ENCODE measurements at regions not wholly inside any gene's neighbourhood (a gene's known extent, or its start where the extent isn't known, plus 50 kb on each side); places are given as distances from the start of the nearest gene placed in this dataset.

GRCh38 chr5:114265432-114266060 lies 96.3 kb upstream of the KCNN2 start:
- no peak for ATAC-seq

DNA sequence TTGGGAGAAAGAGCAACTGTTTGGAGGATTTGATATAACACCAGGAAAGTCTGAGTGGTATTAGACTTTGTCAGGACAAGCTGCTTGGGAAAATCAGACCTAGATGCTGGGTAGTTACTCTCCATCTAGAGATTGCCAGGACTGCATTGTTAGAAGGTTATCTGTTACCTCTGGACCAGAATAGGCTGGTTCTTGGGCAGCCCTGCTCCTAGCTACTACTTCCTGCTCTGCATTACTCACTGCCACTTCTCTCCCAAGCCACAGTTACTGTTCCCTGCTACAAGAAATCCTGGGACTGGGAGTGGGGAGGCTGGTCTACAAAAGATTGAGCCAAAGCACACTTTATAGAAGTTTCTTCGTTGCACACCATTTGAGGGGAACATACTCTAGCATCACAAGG lies 95.5 kb upstream of the KCNN2 start:
- no peak for ATAC-seq
- no peak for DNase-seq
- Mint-ChIP-seq H3K4me3 (no peak overlapping the region), H3K4me1 (no peaks in the 10 kb centered on the region), H3K27ac (no peak overlapping the region), H3K36me3 (no peaks in the 10 kb centered on the region), H3K27me3 (no peaks in the 10 kb centered on the region), H3K9me3 (ENCODE audit: low read depth) (no peaks in the 10 kb centered on the region)
- CTCF ChIA-PET: no interaction called here

More at GRCh38 chr5:114265432-114266060, 96.3 kb upstream of the KCNN2 start:
- DNase-seq: no peak
- no peaks in the 10 kb centered on the region for H3K36me3 Mint-ChIP-seq
- CTCF ChIA-PET: no interaction called here
- H3K9me3 Mint-ChIP-seq (ENCODE audit: low read depth): no peaks in the 10 kb centered on the region
- no peak overlapping the region for H3K27ac Mint-ChIP-seq
- H3K27me3 Mint-ChIP-seq: no peaks in the 10 kb centered on the region
- no peaks in the 10 kb centered on the region for H3K4me1 Mint-ChIP-seq
- H3K4me3 Mint-ChIP-seq: no peak overlapping the region

GRCh38 chr5:114296191-114296590 lies 65.7 kb upstream of the KCNN2 start:
- no peaks in the 10 kb centered on the region for H3K27me3 Mint-ChIP-seq
- no peaks in the 10 kb centered on the region for H3K9me3 Mint-ChIP-seq (ENCODE audit: low read depth)
- DNase-seq (no peak), ATAC-seq (no peak)
- no peaks in the 10 kb centered on the region for H3K36me3 Mint-ChIP-seq
- H3K4me3 Mint-ChIP-seq: no peak overlapping the region
- H3K4me1 Mint-ChIP-seq: no peaks in the 10 kb centered on the region
- H3K27ac Mint-ChIP-seq: no peak overlapping the region
- CTCF ChIA-PET: no interaction called here

DNA sequence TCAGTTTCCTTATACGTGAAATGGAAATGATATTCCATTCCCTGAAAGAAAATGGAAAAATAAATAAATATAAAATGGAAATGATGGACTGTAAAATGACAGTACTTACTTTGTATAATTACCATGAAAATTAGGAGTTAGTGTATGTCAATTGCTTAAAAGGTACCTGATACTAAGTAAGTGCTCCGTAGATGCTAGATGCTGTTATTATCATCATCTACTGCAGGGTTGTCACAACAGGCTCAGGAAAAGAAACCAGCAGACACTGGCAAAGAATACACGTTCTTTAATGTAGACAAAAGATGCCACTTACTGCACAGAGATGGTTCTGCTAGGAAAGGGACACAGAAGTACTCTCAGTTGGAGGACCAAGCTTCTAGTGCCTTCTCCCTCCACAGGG lies 64.0 kb upstream of the KCNN2 start:
- Mint-ChIP-seq H3K27me3 (no peaks in the 10 kb centered on the region), H3K4me1 (no peaks in the 10 kb centered on the region), H3K36me3 (no peaks in the 10 kb centered on the region), H3K4me3 (no peak overlapping the region), H3K9me3 (ENCODE audit: low read depth) (no peaks in the 10 kb centered on the region), H3K27ac (no peak overlapping the region)
- CTCF ChIA-PET: no interaction called here
- DNase-seq (no peak), ATAC-seq (no peak)

DNA sequence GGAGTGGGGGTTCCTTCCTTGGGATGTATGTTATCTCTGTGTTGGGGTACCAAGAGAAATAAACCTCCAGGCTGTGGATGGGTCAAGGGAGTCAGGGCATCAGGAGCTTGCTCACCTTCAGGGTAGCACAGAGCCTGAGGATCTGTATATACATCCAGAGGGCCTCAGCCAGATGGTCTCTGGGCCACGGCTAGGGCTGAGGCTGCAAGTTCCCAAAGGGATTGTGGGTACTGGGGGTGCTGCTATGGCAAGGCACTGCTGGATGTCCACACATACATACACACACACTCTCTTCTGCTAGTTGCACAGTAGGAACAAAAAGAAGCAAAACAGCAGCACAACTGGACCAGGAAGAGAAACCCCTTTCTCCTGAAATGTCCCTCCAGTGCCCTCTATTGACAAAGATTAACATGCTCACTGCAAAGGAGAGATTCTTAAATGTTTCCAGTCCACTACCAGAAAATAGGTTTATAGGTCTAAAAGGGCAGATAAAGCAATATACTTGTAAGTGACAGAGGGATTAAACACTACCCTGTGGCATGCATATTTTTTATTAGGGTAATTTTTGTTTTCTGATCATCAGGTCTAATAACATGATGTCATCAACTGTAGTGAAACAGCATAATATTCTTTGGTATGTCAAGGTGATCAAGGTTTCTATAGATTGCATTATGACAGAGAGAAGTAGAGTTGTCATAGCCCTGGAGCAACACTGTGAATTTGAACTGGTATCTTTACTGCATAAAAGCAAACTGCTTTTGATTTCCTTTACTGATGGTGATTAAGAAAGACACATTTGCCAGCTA lies 56.3 kb upstream of the KCNN2 start:
- Mint-ChIP-seq H3K4me3 (no peak overlapping the region), H3K27ac (no peak overlapping the region), H3K36me3 (no peaks in the 10 kb centered on the region), H3K9me3 (ENCODE audit: low read depth) (no peaks in the 10 kb centered on the region), H3K27me3 (no peaks in the 10 kb centered on the region), H3K4me1 (no peaks in the 10 kb centered on the region)
- CTCF ChIA-PET: no interaction called here
- ATAC-seq (no peak), DNase-seq (no peak)

- Mint-ChIP-seq H3K27ac (no peak overlapping the region), H3K4me3 (no peak overlapping the region), H3K36me3 (no peaks in the 10 kb centered on the region), H3K9me3 (ENCODE audit: low read depth) (no peaks in the 10 kb centered on the region), H3K27me3 (no peaks in the 10 kb centered on the region), H3K4me1 (no peaks in the 10 kb centered on the region)
- CTCF ChIA-PET: no interaction called here
- ATAC-seq: no peak
- DNase-seq: no peak
These were observed 53.9 kb upstream of the KCNN2 start for GRCh38 chr5:114308017-114308416.

GRCh38 chr5:114308508-114308907 lies 53.4 kb upstream of the KCNN2 start:
- Mint-ChIP-seq H3K9me3 (ENCODE audit: low read depth) (no peaks in the 10 kb centered on the region), H3K27ac (no peak overlapping the region), H3K36me3 (no peaks in the 10 kb centered on the region), H3K4me3 (no peak overlapping the region), H3K27me3 (no peaks in the 10 kb centered on the region), H3K4me1 (no peaks in the 10 kb centered on the region)
- ATAC-seq: no peak
- DNase-seq: no peak
- CTCF ChIA-PET: no interaction called here

GRCh38 chr5:114310666-114311065 lies 51.2 kb upstream of the KCNN2 start:
- DNase-seq: no peak
- Mint-ChIP-seq H3K36me3 (no peaks in the 10 kb centered on the region), H3K27ac (no peak overlapping the region), H3K4me3 (no peak overlapping the region), H3K27me3 (no peaks in the 10 kb centered on the region), H3K9me3 (ENCODE audit: low read depth) (no peaks in the 10 kb centered on the region), H3K4me1 (no peaks in the 10 kb centered on the region)
- no peak for ATAC-seq
- CTCF ChIA-PET: no interaction called here

DNA sequence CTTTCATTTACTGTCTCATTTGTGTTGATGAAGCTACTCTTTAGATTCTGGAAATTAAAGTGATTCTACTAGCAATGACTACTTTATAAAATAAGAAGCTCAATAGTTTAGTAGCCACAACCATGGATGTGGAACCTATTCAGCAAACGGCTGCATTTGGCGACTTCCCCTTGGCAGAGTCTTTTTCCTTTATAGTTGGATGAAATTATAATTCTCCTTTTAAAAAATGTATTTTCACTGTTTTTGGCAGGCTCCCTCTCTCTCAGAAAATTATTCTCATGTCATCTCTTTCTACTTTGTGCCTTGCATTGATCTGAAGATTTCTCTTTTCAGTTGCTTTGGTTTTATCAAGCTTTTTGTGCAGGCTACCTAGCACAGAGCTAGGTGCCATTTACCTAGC lies 50.6 kb upstream of the KCNN2 start:
- no peaks in the 10 kb centered on the region for H3K36me3 Mint-ChIP-seq
- H3K27ac Mint-ChIP-seq: no peak overlapping the region
- no peak overlapping the region for H3K4me3 Mint-ChIP-seq
- H3K9me3 Mint-ChIP-seq (ENCODE audit: low read depth): no peaks in the 10 kb centered on the region
- H3K27me3 Mint-ChIP-seq: no peaks in the 10 kb centered on the region
- CTCF ChIA-PET: no interaction called here
- DNase-seq: no peak
- no peaks in the 10 kb centered on the region for H3K4me1 Mint-ChIP-seq
- ATAC-seq: no peak

GRCh38 chr5:114311968-114312367 lies 49.9 kb upstream of the KCNN2 start:
- DNase-seq (no peak), ATAC-seq (no peak)
- Mint-ChIP-seq H3K36me3 (no peaks in the 10 kb centered on the region), H3K4me1 (no peaks in the 10 kb centered on the region), H3K27me3 (no peaks in the 10 kb centered on the region), H3K27ac (no peak overlapping the region), H3K9me3 (ENCODE audit: low read depth) (no peaks in the 10 kb centered on the region), H3K4me3 (no peak overlapping the region)
- CTCF ChIA-PET: no interaction called here
